Adipocyte (in vitro differentiated cells): ENCODE measurements at regions not wholly inside any gene's neighbourhood (a gene's known extent, or its start where the extent isn't known, plus 50 kb on each side); places are given as distances from the start of the nearest gene placed in this dataset.
"Not testable (repeated sequence)": the region's sequence is repeated elsewhere in the genome, so short reads cannot be mapped to it uniquely, and the experiment has no call there.

Experiments used
- DNase-seq: peaks from one replicate; pipeline ENCODE4 v3.0.0-alpha.2; 2015; ENCODE audit warnings: low read depth
- H3K27me3 ChIP-seq: replicated peaks from 2 replicates; pipeline ENCODE4 v1.7.0; 2013; ENCODE audit warnings: mild to moderate bottlenecking, low read length, moderate library complexity; ENCODE audit not compliant: control insufficient read depth, insufficient read depth
- H3K36me3 ChIP-seq: 2 replicates; pipeline ENCODE4 v1.7.0; 2013; ENCODE audit warnings: low read length, mild to moderate bottlenecking, moderate library complexity; ENCODE audit not compliant: control insufficient read depth, insufficient read depth, severe bottlenecking
- H3K4me1 ChIP-seq: 2 replicates; pipeline ENCODE4 v1.7.0; 2013; ENCODE audit warnings: mild to moderate bottlenecking, low read length, moderate library complexity; ENCODE audit not compliant: control insufficient read depth, insufficient read depth
- H3K4me3 ChIP-seq: 2 replicates; pipeline ENCODE4 v1.7.0; 2013; ENCODE audit warnings: mild to moderate bottlenecking, low read length, moderate library complexity
- H3K9ac ChIP-seq: 2 replicates; pipeline ENCODE4 v1.7.0; 2013; ENCODE audit warnings: mild to moderate bottlenecking, low read length, moderate library complexity
- H3K9me3 ChIP-seq: 2 replicates; pipeline ENCODE4 v1.7.0; 2013; ENCODE audit warnings: mild to moderate bottlenecking, low read length, moderate library complexity; ENCODE audit not compliant: control insufficient read depth

DNA sequence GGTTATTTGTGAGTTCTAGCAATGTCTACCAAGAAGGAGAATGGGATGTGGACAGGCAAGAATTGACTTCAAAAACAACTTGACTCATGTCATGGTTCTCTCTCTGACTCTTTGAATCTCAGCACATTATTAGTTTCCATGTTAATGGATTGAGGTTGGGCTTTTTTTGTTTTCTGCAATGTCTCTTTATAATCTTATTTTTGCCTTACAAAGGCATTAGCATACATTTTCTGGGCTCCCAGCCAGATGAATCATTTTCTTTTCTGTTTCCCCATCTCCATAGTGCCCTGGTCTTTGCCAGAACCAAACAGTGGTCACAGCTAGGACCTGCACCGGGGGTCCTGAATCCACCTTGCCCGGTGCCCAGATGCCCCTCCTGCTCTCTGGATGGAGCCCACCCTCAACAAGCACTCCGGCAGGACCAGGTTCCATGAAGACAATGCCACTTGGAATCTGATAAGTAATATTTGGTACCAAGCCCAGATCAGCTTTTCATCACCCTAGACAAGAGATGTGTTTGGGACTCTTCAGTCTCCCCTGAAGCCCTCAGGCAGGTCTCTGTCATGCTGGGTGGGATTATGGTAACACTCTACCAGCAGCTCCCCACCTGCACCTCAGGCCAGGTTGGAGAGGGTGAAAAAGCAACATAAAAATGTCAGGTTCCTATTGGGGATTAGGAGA lies 266.7 kb upstream of the SULF2 start:
- Histone ChIP-seq H3K36me3 (no peaks in the 10 kb centered on the region), H3K9ac (no peak overlapping the region), H3K4me3 (no peak overlapping the region), H3K9me3 (peaks cover 5% of the 10 kb centered on the region), H3K4me1 (no peaks in the 10 kb centered on the region), H3K27me3 (no peaks in the 10 kb centered on the region)
- peak; percentile 88 for DNase-seq

DNA sequence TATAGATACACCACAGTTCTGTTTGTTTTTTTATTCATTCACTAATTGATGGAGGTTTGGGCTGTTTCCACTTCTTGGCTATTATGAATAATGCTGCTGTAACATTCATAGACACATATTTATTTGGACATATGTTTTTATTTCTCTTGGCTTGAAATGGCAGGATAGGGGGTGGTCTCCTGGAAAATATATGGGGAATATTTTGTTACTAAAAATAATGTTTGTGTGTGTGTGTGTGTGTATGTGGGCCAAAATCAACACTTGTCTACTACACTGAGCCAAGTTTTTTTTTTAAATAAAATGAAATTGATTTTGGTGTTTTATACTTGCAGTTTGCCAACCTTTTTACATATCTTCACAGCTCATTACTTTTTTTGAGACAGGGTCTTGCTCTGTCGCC lies 264.4 kb upstream of the SULF2 start:
- Histone ChIP-seq H3K36me3 (no peaks in the 10 kb centered on the region), H3K9ac (no peak overlapping the region), H3K9me3 (peaks cover 5% of the 10 kb centered on the region), H3K27me3 (no peaks in the 10 kb centered on the region), H3K4me3 (no peak overlapping the region), H3K4me1 (no peaks in the 10 kb centered on the region)
- DNase-seq: no peak

DNA sequence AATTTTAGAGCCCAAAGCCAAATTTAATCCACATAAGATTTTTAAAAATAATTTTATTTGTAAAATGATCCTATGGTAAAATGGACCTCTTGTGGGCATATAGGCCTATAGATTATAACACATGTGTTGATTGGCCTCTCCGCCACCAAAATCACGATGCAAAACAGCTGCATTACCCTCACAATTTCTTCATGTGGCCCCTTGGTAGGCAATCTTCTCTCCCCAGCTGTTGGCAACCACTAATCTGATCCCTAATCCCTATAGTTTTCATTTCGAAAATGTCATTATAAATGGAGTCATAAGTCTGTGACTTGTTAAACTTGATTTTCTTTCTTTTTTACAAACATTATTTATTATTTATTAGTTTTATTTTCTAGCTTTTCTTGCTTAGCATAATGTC lies 263.9 kb upstream of the SULF2 start:
- peaks cover 5% of the 10 kb centered on the region for H3K9me3 ChIP-seq
- no peaks in the 10 kb centered on the region for H3K4me1 ChIP-seq
- H3K27me3 ChIP-seq: no peaks in the 10 kb centered on the region

DNA sequence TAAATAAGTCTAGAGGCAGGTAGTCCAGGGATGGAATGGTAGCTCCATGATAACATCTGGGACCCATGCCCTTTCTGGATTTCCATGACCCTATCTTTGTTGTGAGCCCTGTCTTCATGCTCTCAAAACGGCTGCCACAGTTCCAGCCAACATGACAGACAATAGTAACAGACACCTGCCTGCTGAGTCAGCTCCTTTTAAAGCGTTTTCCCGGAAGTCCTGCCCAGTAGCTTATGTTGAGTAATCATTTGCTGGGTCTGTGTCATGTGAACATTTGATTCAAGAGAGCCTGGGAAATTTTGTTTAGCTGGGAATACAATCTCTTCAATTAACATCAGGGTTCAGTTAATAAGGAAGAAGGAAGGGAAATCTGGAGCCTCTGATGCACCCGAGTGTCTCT lies 262.2 kb upstream of the SULF2 start:
- DNase-seq: no peak
- H3K27me3 ChIP-seq: no peaks in the 10 kb centered on the region
- no peak overlapping the region for H3K4me3 ChIP-seq

More for the DNA sequence above, 263.9 kb upstream of the SULF2 start:
- DNase-seq: no peak
- no peak overlapping the region for H3K4me3 ChIP-seq
- H3K9ac ChIP-seq: no peak overlapping the region
- no peaks in the 10 kb centered on the region for H3K36me3 ChIP-seq

DNA sequence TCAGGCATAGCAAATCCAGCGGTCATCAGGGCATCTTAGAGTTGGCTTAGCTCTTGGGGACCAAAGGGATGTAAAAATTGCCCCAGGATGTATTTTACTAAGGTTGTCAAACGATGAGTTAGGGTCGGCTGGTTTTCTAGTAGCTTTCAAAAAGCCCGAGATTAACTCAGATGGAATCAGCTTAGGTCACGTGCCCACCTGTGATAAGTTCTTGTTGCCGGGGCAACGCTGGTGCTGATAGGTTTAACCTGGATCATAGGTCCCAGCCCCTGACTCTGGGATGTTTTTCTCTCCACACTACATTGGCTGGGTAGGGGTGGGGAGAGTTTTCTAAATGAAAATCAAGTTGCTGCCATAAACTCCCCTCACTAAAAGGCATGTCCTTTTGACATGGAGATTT lies 257.3 kb upstream of the SULF2 start:
- Histone ChIP-seq H3K4me1 (no peaks in the 10 kb centered on the region), H3K9me3 (peaks cover 13% of the 10 kb centered on the region), H3K9ac (no peak overlapping the region), H3K36me3 (no peaks in the 10 kb centered on the region), H3K27me3 (peaks cover 15% of the 10 kb centered on the region), H3K4me3 (no peak overlapping the region)
- no peak for DNase-seq

More for the DNA sequence above, 262.2 kb upstream of the SULF2 start:
- no peaks in the 10 kb centered on the region for H3K4me1 ChIP-seq
- peaks cover 13% of the 10 kb centered on the region for H3K9me3 ChIP-seq
- H3K9ac ChIP-seq: no peak overlapping the region
- H3K36me3 ChIP-seq: no peaks in the 10 kb centered on the region

DNA sequence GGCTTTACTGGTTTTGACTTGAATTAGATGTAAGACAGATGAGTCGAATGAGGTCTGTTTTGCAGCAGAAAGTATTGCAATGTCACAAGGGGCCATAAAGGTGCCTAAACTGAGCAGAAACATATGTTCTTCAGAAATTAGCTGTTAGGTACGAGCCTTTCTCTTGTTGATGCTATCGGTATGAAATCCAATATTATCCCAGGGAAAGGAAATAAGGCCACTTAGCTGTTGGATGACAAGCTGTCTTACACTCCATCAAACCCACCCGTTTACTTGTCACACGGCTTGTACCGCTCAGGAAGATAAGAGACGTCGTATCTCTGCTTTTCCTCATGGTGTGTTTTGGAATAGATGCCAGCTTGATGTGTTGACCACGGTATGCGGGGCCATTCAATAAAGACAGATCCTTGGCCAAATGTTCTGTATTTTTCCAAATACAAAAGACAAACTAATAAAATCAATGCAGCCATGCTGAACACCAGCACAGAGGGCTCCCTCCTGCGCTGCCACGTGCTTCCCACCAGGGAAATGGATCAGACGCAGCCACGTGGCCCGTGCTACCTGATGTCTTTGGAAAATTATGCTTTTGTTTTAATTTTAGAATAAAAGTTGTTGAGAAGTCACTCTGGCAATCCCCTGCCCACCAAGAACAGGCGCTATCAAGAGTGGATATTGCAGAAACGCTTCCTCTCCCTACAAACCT lies 255.9 kb upstream of the SULF2 start:
- Histone ChIP-seq H3K9ac (no peak overlapping the region), H3K4me1 (no peaks in the 10 kb centered on the region), H3K36me3 (no peaks in the 10 kb centered on the region), H3K4me3 (no peak overlapping the region), H3K9me3 (peaks cover 13% of the 10 kb centered on the region), H3K27me3 (peaks cover 19% of the 10 kb centered on the region)
- DNase-seq: no peak

DNA sequence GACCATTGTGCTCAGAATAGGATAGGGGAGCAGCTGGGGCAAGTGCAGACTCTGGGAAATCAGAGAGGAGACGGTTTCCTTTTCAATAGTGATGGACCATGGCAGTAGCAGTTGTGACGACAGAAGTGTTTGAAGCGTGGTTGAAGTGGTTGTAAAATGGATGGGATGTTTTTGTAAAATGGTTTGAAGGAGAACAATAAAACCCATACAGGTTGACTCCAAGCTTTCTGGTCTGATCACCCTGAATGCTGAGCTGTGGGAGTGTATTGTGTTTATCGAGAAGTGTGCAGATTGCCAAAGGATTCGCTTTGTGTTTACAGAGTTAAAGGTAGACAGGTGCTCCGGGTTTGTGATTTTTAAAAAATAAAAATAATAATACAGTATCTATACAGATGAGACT lies 255.2 kb upstream of the SULF2 start:
- Histone ChIP-seq H3K4me1 (no peaks in the 10 kb centered on the region), H3K9ac (no peak overlapping the region), H3K36me3 (no peaks in the 10 kb centered on the region), H3K9me3 (peaks cover 13% of the 10 kb centered on the region), H3K4me3 (no peak overlapping the region), H3K27me3 (peaks cover 19% of the 10 kb centered on the region)
- DNase-seq: no peak

DNA sequence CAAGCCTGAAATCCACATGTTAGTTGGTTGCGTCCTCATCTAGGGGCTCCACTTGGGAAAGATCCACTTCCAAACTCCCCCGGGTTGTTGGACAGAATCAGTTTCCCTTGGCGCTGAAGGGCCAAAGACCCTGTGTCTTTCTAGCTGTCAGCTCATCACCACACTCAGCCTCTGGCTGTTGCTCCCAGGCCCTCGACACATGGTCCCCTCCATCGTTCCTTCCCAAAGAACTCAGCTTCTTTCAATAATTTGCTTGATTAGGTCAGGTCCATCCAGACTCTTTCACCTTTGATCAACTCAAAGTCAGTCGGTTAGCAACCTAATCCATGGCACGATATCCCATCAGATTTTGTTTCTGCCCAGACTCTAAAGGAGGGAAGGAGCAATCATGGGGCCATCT lies 254.8 kb upstream of the SULF2 start:
- Histone ChIP-seq H3K4me3 (no peak overlapping the region), H3K9ac (no peak overlapping the region), H3K9me3 (peaks cover 17% of the 10 kb centered on the region), H3K4me1 (no peaks in the 10 kb centered on the region), H3K27me3 (peaks cover 19% of the 10 kb centered on the region), H3K36me3 (no peaks in the 10 kb centered on the region)
- no peak for DNase-seq

DNA sequence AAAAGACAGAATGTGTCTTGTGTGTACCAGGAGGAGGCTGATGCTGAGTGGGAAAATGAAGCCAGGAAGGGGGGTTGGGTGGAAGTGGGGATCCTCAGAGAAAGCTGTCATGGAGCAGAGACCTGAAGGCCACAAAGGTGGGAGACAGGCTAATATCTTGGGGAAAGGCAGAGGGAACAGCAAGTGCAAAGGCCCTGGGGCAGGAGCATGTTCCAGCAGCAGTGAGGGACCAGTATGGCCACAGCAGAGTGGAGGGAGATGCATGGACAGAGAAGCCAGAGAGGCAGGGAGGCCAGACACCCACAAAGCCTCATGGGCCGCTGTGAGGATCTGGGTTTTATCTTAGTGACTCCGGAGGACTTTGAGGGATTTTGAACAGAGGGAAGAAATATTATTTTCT lies 254.2 kb upstream of the SULF2 start:
- H3K36me3 ChIP-seq: no peaks in the 10 kb centered on the region
- H3K4me1 ChIP-seq: no peaks in the 10 kb centered on the region
- DNase-seq: no peak
- no peak overlapping the region for H3K4me3 ChIP-seq
- peaks cover 17% of the 10 kb centered on the region for H3K9me3 ChIP-seq
- H3K27me3 ChIP-seq: peaks cover 19% of the 10 kb centered on the region
- no peak overlapping the region for H3K9ac ChIP-seq

DNA sequence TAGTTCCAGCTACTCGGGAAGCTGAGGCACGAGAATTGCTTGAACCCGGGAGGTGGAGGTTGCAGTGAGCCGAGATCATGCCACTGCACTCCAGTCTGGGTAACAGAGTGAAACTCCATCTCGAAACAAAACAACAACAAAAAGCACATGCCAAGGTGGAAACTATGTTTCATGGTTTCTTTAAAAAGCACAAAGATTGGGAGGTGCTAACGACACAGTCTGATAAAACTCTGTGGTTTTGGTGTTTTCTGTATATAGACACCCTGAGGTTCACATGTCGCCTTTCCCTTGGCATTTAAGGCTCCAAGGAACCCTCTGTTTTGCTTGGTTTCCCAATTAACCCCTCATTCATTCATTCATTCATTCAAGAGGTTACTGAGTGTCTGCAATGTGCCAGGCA lies 253.4 kb upstream of the SULF2 start:
- Histone ChIP-seq H3K9me3 (peaks cover 17% of the 10 kb centered on the region), H3K4me1 (no peaks in the 10 kb centered on the region), H3K9ac (no peak overlapping the region), H3K4me3 (no peak overlapping the region), H3K36me3 (no peaks in the 10 kb centered on the region), H3K27me3 (peaks cover 19% of the 10 kb centered on the region)
- DNase-seq: no peak

DNA sequence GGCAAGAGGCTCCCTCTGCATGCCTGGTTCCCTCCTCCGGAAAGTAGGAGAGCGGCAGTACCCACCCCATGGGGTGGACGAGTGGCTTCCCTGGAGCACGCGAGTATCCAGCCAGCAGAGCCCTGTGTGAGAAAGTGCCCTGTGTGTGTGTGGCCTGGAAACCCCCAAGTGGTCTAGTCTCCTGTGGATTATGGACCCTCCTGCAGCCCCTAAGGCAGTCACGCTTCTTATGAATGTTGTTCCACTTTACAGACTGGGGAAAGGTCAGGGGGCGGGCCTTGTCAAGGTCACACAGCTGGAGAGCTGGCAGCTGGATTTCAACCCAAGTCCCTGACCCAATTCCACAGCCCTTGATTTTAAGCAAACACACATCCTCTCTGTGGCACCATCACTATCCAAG lies 252.5 kb upstream of the SULF2 start:
- H3K9me3 ChIP-seq, H3K9ac ChIP-seq, H3K4me1 ChIP-seq, DNase-seq, H3K4me3 ChIP-seq, H3K36me3 ChIP-seq: not testable (repeated sequence)
- peaks cover 19% of the 10 kb centered on the region for H3K27me3 ChIP-seq
